Activated CD4-positive, alpha-beta T cell treated with anti-CD3 and anti-CD28 coated beads for 4 hours (primary cell): ENCODE measurements at regions not wholly inside any gene's neighbourhood (a gene's known extent, or its start where the extent isn't known, plus 50 kb on each side); places are given as distances from the start of the nearest gene placed in this dataset.
"Not testable (repeated sequence)": the region's sequence is repeated elsewhere in the genome, so short reads cannot be mapped to it uniquely, and the experiment has no call there.

Experiments
- DNase-seq, 2 donors: peaks; one replicate each; pipeline ENCODE4 v3.0.0-alpha.2; 2020

DNA sequence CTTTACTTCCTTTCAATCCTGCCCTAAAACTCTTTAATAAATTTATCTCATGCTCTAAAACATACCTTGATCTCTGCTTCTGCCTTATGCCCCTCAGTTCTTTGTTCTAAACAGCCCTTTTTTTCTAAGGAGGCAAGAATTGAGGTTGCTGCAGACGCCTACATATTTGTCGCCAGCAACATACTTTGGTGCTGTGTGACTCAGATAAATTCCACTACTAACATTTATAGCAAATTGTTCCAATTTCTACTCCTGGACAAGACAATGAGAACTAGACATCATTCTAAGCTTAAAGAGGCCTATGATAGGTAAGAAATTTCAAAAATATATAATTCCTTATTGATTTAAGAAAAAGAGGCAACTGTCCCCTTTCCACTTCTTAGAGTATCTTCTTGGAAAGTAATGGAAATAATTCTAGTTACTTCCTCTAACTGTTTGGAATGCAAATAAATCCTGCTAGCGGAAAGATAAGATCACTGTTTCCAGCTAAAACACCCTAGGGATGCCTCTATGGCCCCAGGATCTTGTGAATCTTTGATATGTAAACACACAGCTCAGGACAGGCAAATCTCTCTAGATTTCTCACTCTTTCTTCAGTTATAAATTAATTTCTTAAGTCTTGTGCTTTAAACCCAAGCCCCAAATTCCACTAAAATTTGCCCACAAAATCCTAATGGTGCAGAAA is 869.1 kb downstream of the KCNT2 start:
- no peak for DNase-seq

DNA sequence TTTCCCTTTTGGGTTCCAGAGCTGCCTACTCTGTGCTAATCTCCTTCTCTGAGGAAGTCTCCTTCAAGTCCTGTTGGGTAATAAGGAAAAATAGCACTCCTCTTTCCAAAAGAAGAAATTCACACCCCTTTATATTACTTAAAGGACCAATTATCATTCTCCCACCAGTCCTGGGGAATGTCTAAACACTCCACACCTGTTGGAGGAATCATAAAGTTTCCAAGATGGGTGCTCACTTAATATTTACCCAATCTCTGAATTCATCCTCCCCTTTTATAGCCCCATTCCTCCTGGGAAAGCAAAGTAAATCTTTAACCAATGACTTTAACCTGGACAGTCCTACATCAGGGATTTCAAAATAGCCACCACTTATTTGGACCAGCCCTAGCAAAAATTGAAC is 873.1 kb downstream of the KCNT2 start:
- DNase-seq: no peak

DNA sequence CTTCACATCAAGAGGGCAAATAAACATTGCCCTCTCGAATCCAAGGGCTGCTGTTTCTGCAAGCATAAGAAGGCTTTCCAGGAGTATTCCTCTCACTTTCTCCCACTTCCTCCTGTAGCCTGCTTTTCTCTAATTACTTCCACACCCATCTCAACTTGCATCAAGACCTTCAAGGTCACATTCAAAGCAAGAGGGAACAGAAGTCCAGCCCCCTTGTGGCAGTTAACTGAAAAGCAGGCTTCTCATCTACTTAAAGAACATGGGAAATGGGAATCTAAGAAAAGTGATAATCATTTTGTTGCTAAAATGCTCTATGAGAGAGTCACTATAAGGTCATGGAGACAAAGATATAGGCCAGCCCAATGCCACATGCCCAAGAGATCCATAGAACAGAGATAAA is 874.4 kb downstream of the KCNT2 start:
- no peak for DNase-seq

DNA sequence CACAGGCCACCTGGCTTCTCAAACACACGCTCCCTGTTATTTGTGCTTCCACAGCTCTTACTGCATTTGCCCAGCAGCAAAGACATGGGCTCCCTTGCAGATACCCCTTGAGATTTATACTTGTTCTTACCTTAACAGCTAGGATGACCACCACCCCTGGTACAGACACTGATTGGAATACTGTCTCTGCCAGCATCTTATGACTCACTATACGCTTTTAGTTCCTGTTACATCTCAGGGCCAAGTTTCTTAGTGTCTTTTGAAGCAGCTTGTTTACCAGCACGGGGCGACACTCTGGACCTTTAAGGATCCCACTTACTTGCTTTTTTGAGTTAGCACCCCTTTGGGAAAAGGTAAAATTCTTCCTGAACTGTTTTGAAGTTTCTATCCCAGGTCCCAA is 874.8 kb downstream of the KCNT2 start:
- no peak for DNase-seq

DNA sequence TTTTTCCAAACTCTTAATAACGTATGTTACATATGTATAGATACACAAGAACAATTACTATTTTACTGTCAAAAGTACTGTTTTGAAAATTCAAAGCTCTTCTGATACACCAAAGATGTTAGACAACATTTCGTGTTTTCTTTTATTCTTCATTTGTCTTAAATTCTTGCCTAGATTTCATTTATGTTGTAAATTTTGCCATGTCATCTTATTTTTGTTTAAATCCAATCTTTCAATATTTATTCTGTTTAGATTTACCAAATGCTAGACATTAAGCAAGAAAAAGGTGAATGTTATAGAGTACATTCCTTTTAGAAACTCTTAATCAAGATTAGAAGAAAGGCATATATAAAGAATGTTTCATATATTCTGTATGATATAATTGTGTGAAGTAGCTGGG is 876.9 kb downstream of the KCNT2 start:
- no peak for DNase-seq

DNA sequence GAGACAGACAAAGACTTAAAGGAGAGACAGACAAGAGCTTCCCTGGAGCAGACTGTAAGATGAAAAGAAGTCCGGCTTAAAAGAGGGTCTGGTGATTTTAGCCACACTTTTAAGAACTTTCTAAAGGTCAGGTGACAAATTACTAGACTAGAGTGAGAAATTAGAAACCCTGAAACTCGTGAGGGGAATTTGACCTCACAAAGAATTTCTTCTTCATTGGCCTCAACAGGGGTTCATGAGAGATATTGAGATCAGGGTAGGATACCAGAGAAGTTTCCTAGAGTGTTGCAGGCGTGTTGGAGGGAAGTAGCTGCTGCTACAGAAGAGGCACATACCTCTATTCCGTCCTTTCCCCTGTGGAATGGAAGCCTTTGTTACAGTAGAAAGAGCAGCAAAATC is 884.4 kb downstream of the KCNT2 start:
- no peak for DNase-seq

DNA sequence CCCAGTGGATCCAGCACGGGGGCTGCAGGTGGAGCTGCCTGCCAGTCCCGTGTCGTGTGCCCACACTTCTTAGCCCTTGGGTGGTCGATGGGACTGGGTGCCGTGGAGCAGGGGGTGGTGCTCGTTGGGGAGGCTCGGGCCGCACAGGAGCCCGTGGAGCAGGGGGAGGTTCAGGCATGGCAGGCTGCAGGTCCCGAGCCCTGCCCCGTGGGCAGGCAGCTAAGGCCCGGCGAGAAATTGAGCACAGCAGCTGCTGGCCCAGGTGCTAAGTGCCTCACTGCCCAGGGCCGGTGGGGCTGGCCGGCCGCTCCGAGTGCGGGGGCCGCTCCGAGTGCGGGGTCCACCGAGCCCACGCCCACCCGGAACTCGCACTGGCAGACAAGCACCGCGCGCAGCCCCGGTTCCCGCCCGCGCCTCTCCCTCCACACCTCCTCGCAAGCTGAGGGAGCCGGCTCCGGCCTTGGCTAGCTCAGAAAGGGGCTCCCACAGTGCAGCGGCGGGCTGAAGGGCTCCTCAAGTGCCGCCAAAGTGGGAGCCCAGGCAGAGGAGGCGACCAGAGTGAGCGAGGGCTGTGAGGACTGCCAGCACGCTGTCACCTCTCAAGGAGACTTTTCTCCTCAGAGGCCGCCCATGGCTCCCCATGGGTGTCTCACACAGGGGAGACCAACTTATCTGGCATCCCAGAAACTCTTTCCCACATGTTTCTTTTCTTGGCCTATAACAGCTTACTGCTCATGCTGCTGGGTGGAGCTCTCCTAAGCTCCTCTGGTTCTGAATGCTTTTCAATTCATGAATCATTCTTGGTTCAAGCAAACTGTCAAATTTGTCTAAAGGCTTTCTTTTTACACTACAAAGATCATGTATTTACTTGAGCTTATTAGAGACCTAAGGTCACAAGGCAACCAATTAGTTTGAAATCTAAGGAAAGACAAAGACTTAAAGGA is 885.1 kb downstream of the KCNT2 start:
- not testable (repeated sequence) for DNase-seq

DNA sequence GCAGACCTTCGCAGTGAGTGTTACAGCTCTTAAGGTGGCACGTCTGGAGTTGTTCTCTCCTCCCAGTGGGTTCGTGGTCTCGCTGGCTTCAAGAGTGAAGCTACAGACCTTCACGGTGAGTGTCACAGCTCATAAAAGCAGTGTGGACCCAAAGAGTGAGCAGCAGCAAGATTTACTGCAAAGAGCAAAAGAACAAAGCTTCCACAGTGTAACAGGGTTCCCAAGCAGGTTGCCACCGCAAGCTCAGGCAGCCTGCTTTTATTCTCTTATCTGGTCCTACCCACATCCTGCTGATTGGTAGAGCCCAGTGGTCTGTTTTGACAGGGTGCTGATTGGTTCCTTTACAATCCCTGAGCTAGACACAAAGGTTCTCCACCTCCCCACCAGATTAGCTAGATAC is 886.1 kb downstream of the KCNT2 start:
- DNase-seq: not testable (repeated sequence)

DNA sequence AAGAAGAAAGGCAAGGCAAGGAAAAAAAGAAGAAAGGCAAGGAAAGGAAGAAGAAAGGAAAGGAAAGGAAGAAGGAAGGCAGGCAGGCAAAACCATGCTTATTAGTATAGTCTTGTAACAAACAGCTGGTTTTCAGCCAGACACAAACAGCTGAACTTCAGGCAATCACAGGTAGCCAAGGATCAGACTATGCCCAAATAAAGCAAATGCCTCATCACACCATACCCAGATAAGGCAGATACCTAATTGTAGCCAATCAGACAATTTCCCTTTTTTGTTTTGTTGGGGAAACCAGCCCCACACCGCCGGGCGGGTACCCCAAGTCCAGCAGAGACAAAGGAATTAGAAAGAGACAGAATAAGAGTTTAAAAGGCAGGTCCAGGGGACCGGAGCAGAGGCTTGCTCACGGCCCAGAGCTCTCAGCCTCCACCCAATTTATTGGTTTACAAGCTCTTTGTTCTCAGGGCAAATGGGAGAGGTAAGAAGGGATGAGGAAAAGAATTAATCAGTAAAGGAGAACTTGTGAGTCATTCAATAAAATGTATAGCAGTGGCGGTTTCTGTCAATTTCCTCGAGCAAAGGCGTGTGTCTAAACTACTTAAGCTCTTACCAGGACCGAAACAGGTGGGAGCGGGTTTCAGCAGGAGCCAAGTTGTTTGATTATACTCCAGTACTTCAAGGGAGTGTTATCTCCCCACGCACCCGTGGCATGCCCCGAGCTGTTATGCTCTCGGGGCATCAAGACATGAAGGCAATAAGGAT is 886.8 kb downstream of the KCNT2 start:
- DNase-seq: no peak

DNA sequence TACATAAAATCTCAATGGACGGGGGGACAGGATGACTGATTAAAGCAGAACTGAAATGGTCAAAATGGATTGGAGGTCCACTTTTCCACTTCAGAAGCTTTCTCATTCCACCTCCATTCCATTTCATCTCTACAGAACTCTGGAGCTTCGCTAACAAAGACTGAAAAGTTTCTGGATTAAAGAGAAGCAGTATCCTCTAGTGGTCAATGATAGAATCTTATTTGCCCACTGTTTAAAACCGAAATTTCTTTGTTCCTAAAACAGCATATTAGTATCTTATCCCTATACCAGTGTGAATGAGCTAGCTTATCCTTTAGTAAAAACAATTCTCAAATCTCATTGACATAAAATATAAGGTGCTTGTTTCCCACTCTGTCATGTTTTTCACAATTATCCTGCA is 890.6 kb downstream of the KCNT2 start:
- no peak for DNase-seq

DNA sequence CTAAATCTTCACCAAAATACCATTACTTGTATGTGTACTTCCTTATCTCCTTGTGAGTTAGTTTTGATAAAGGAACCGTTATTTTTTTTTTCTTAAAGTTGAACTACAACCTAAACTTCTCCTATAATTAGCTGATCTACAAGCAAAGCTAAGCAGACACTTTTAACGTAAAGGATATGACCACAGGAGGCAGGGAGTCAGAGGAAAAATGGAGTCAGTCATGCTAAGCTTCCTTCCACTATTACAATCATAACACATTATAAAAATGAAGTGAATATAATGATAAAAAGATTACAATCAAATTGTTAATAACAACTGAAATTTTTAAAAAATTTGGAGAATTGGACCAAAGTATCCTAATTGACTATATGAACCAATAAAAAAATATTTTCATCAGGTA is 892.6 kb downstream of the KCNT2 start:
- DNase-seq: no peak

DNA sequence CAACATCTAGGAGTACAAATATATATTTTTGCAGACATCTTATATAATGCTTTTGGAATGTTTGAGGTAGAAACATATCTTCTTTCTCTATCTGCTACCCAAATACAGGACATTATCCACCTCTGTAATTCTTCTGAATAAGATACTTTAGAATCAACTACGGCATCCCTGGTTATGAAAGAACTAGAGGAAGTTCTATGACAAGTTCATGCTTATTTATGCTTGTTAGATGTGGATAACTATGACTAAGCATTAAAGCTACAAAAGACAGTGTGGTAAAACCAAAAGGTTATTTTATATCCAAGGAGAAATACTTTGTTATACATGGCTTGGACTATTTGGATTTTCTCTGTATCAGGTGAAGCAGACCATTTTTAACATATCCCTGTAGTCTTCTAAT is 894.0 kb downstream of the KCNT2 start:
- DNase-seq: no peak

DNA sequence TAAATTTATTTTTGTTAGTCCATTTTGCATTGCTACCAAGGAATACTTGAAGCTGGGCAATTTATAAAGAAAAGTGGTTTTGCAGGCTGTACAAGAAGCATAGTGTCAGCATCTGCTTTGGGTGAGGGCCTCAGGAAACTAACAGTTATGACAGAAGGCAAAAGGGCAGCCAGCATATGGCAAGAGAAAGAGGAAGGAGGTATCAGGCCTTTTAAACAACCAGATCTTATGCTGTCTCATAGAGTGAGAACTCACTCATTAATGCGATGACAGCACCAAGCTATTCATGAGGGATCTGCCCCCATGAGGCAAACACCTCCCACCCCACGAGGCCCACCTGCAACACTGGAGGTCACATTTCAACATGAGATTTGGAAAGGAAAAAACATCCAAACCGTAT is 898.4 kb downstream of the KCNT2 start:
- DNase-seq: no peak

DNA sequence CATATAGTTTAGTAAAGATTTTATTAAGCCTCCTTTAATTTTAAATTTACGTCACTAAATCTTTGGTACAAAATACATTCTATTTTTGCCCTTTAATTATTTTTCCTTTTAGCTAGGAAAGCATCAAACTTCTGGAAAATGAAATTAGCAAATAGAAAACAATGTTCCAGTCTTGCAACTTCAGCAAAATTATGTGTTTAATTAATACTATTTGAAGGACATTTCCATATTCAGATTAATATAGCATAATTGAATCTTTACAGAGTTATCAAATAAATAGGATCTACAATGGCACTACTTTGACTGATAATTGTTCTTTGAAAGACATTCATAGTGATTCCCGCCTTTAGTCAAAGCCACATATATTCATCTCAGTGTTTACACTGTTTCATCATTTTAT is 904.2 kb downstream of the KCNT2 start:
- no peak for DNase-seq

DNA sequence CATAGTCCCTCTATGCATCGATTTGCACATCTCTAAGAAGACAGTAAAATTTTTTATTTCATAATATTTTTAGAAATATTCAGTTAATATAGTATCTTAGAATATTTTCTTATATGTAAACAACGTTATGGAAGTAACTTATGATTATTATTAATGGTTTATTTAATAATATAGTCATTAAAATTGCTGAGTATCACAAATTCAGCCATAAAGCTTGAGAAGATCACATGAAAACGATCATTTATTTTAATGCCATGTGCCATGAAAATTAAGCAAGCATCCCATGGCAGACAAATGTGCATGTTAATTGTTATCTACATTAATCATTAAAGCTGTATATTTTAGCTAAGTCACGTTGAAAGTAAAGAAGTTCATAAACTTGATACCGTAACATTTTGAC is 907.1 kb downstream of the KCNT2 start:
- DNase-seq: no peak

DNA sequence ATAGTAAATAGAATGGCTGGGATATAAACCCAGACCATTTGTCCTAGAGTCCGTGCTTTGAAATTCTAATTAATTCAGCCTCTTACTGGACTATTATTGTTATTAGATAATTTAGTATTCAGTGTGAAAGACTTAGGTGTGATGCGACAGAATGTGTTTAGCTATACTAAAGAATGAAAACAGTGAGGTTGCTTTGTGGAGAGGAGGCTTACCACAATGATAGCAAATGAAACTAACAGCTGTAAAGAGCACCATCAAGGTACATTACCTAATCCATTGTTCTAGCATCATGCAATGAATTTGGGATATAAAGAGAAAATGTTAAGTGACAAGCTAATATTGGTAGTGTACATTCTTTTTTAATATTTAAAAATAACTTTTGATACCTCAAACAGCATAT is 911.1 kb downstream of the KCNT2 start:
- DNase-seq: no peak

DNA sequence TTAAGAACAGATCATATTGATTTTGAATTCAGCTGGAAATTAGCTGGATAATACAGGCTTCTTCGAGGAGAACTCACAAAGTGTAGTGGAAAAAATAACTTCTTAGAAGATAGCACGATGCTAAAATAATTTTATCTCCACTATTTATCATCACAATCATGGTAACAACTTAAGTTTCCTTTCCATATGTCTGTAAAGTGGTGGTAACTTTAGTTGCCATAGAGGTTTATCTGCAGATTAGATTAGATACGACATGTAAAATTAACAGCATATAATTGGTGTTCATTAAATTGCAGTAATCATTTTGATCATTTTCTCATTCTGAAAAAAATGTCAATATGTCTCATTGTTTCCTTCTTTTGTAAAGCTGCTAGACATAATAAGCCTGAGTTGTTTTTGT is 921.5 kb downstream of the KCNT2 start:
- no peak for DNase-seq

DNA sequence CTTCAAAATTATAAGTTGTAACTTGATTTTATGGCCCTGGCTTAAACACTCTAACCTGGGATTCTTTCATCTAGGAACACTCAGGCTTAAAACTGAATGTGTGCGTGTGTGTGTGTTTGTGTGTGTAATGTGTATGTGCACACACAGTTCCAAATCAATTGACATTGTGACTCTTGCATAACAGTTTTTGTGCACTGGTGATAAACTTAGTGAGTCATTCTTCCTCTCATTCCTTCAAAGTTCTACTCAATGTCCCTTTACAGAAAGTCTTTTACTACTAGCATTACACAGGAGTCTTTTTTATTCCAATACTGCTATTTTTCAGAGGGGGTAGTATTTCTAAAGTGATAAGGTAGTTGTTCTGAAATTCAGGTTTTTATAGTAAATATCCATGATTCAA is 943.6 kb downstream of the KCNT2 start:
- DNase-seq: no peak

DNA sequence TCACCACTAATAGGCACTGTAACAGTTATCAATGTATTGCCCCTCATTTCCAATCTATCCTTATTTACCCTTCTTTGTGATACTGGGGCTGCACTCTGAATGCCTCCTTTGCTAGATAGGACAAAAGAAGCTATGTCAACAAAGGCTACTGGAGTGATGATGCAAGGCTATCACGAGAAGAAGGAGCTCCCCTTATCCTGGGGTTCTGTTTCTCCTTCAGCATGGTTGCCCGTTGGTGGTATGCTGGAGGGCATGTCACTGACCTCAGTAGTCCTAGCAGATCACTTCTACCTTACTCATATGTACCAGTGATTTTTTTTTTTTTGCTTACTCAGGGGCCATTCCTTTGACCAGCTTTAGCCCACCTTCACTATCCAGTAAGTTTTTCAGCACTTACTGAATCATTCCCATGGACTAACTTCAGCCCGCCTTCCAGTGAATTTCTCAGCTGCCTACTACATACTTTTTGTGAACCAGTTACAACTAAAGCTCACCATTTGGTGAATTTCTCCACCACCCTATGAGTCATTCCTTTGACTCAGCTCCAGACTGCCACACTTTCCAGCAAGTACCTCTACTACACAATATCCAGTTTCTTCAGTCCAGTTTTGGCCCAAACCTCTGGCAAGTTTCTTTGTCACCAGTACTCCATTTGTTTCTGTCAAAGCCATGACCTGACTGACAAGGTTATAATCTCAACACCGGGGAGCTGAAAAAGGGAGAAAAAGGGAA is 944.5 kb downstream of the KCNT2 start:
- no peak for DNase-seq

DNA sequence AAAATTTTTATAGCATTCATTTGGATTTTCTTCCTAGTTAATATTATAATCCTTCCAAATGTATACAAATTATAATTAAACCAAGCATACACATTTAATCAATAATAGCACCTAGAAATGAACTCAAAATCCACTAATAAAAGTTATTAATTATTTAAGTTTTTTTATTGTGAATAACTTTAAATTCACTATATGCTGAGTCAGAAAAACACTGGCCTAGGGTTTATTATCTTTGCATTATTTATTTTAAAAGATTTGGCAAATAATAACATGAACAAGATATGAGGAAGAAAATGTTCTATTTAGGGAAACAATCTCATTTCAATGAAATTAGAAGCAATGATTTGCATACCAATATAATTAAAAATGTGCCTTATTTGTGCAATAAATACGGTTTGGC is 951.5 kb downstream of the KCNT2 start:
- no peak for DNase-seq

DNA sequence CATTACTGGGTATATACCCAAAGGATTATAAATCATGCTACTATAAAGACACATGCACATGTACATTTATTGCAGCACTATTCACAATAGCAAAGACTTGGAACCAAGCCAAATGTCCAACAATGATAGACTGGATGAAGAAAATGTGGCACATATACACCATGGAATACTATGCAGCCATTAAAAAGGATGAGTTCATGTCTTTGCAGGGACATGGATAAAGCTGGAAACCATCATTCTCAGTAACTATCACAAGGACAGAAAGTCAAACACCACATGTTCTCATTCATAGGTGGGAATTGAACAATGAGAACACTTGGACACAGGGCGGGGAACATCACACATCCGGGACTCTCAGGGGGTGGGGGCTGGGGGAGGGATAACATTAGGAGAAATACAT is 959.4 kb downstream of the KCNT2 start:
- not testable (repeated sequence) for DNase-seq

DNA sequence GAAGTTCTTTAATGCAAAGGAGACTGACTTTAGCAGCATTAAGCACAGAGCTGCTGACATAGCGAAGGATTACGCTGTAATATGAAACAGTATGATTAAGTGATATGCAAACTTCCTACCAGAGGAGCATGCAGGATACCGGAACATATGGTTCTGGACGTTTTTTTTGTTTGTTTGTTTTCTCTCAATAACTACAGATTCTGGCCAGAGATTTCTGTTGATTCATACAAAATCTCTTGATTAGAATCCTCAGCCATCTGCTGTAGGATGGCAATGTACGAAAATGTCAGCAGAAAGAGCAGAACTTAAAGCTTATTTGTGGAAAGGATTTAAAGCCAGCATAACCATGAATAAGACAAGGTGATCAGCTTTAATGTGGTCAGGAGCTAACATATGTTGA is 970.7 kb downstream of the KCNT2 start:
- no peak for DNase-seq

DNA sequence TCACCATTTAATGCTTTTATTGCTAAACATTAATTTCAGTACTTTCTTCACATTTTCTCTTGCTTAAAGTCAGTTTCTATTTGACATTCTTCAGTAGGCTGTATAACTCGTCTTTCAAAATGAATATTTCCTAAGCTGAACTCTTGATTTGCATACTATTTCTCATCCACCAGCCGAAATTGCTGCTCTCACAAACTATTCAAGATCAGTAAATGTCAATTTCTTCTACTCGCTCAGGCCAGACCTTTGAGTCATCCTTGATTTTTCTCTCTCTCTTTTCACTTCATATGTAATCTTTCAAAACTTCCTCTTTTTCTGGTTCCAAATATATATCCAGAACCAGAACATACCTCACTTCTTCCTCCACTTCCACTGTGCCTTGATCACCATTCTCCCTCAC is 990.0 kb downstream of the KCNT2 start:
- no peak for DNase-seq
